ENCODE measurements at regions not wholly inside any gene's neighbourhood (a gene's known extent, or its start where the extent isn't known, plus 50 kb on each side); places are given as distances from the start of the nearest gene placed in this dataset.

DNA sequence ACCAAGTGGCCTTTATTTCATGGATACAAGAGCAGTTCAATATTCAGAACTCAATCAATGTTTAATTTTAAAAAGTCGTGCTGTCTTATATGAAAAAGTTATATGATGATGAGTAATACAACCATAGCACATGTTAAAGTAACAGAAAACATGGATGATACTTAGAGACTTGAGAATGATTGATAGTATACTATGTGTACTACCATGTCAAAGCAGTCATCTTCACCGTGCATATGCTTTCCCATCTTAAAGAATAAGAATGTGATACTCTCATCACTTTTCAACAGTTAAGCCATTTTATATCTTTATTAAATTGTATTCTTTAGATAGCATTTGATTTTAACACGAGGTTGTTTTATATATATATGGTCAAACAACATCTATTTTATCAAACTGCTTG lies 535.9 kb upstream of the ADAMTS5 start:
- TF ChIP-seq, protein P1, sequence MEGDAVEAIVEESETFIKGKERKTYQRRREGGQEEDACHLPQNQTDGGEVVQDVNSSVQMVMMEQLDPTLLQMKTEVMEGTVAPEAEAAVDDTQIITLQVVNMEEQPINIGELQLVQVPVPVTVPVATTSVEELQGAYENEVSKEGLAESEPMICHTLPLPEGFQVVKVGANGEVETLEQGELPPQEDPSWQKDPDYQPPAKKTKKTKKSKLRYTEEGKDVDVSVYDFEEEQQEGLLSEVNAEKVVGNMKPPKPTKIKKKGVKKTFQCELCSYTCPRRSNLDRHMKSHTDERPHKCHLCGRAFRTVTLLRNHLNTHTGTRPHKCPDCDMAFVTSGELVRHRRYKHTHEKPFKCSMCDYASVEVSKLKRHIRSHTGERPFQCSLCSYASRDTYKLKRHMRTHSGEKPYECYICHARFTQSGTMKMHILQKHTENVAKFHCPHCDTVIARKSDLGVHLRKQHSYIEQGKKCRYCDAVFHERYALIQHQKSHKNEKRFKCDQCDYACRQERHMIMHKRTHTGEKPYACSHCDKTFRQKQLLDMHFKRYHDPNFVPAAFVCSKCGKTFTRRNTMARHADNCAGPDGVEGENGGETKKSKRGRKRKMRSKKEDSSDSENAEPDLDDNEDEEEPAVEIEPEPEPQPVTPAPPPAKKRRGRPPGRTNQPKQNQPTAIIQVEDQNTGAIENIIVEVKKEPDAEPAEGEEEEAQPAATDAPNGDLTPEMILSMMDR (IDR thresholded peaks at IDR 0.05), result no peak
- TF ChIP-seq POLR2A (IDR thresholded peaks at IDR 0.05), result no peak
